ENCODE measurements at regions not wholly inside any gene's neighbourhood (a gene's known extent, or its start where the extent isn't known, plus 50 kb on each side); places are given as distances from the start of the nearest gene placed in this dataset.
"Not testable (repeated sequence)": the region's sequence is repeated elsewhere in the genome, so short reads cannot be mapped to it uniquely, and the experiment has no call there.

DNA sequence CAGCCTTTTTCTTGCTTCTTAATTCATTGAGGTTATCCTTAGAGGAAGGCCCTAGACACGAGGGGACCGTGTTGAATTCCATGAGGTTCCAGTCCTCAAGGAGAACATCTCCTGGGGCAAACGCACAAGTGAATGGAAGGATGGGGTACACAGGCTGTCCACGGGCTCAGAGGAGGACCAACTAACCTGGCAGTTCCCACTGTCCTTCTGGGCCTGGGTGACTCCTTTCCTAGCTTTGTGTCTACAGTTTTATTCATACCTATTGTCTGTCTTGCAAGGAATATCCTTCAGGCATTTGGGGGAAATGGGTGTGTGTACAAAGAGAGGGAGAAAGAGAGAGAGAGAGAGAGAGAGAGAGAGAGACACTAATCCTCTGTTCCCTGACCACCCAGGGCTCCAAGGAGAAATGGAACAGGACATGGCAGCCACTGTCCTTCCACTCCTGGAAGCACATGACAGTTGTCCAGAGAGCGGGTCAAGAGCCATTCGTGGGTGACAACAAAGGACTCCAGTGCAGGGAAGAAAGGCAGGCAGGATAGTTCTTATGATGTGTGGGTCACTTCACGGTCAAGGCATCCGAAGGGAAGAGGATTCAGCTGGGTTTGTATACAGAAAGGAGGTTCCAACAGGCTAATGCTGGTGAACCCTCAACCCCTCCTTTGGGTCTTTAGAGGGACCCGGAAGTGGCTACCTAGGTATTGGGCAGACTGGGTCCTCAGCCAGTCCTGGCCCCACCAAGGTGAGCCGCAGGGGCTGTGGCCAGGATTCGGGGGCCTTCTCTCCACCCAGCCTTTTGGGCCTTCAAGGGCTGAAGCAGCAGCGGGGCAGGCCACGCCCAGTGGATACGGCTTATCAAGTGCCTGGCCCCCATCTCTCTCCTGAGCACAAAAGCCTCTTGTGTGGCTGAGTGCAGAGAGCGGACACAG lies 150.6 kb downstream of the MYCN start:
- DNase-seq: no peak

GRCh38 chr2:16089491-16089890 lies 149.1 kb downstream of the MYCN start:
- not testable (repeated sequence) for DNase-seq

DNA sequence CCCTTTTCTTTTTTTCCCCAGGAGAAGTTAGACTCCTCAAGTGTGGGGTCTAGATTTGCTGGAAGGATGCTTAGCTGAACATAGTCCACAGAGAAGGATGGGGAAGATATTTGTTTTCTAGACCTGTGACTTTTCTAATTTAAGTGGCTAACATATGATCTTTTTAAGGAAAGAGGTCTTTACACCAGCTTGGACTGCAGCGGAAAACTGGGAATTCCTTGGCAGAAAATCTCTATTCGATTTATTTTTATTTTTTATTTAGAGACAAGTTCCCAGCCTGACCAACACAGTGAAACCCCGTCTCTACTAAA lies 148.4 kb downstream of the MYCN start:
- no peak for DNase-seq

DNA sequence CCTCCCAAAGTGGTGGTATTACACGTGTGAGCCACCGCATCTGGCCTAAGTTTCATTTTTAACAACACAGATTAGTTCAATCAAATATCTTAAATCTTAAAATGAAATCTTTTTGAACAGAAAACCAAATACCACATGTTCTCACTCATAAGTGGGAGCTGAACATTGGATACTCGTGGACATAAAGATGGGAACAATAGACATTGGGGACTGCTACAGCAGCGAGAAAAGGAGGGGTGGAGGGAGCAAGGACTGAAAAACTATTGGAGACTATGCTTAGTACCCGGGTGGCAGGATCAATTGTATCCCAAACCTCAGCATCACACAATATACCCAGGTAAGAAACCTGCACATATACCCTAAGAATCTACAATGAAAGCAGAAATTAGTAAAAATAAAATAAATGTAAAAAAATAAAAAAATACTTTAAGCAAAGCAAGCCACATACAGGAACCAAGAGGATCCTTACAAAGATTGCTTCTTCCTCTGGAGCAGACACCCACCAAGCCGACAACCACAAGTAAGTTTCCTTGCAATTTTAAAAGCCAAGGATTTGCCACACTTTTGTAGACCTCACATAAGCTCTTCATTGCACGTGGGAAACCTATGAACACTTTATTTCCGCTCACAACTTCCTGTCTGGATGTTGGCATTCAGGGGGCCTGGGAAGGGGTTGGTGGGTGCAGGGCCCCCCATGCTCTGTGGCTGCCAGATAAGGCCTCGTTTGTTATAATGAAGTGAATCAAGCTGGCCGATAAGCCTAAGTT lies 147.9 kb downstream of the MYCN start:
- DNase-seq: no peak

- not testable (repeated sequence) for DNase-seq
Measured at GRCh38 chr2:16086136-16086535, 145.8 kb downstream of the MYCN start.

- no peak for DNase-seq
Measured at GRCh38 chr2:16085073-16085472, 144.7 kb downstream of the MYCN start.

DNA sequence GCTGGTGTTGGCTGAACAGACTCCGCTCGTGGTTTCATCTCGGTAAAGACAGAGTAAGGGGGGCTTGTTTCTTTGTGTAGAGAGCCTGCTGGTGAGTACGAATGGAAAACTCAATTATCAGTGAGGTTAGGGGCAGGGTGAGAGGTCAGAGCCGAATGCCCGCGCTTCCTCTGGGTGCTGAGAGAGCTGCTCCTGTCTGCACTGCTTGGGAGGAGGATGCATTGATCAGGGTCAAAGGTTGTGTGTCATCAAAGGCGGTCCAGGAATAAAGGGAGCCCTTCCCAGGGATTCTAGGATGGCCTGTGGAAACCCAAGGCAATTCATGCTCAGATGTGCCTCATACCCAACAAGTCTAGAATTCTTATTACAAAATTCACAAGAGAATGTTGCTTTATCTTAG lies 143.9 kb downstream of the MYCN start:
- no peak for DNase-seq

GRCh38 chr2:16082276-16082675 lies 141.9 kb downstream of the MYCN start:
- DNase-seq: no peak

DNA sequence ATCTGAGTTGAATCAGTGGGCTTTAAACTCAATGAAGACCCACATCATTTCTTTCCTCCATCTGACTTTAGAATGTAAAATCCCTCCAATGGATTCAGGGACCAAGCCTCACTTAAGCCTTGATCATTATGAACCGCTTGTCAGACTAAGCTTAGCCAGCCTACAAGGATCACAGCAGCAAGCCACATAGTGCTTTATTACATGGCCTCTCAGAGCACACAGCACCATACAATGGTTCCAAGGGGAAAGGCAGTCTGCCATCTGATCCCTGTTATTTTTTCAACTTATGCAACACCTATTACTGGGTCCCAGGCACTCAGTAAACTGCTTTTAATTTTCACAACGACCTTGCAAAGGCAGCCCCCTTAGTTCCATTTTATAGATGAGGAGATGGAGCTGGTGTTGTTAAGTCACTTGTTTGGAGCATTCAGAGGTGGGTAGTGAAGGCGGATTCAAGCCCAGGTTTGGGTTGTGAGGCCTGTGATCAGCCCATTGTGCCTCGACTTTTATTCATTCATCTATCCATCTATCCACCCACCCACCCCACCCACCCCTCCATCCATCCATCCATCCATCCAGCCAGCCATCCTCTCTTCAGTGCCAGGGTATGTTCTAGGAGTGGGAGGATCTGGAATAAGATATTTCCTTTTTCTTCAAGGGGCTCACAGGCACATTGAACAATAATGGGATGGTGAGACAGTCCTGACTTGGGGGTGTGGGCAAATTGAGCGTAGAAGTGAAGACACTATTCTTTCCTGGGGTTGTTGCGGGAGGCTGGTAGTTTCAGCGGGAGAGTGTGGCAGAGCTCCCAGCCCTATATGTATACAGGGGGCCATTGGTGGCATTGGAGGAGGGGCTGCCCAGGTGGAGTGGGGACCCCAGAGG lies 141.2 kb downstream of the MYCN start:
- DNase-seq: no peak

GRCh38 chr2:16080516-16080915 lies 140.2 kb downstream of the MYCN start:
- DNase-seq: no peak

GRCh38 chr2:16080071-16080470 lies 139.7 kb downstream of the MYCN start:
- no peak for DNase-seq

- no peak for DNase-seq
Measured at GRCh38 chr2:16079637-16080036, 139.3 kb downstream of the MYCN start.

DNA sequence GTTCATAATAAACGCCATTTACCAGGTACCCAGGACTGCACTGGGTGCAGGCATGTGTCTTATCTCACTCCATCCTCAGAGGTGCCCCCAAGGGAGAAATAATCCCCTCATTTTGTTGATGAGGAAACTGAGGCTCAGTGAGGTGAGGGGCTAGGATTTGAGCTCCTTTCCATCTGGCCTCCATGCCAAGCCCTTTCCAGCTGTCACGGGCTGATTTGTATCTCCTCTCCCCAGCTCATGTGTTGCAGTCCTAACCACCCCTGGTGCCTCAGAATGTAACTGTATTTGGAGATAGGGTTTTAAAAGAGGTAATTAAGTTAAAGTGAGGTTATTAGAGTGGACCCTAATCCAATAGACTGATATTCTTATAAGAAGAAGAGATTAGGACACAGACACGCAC lies 137.3 kb downstream of the MYCN start:
- DNase-seq: no peak

DNA sequence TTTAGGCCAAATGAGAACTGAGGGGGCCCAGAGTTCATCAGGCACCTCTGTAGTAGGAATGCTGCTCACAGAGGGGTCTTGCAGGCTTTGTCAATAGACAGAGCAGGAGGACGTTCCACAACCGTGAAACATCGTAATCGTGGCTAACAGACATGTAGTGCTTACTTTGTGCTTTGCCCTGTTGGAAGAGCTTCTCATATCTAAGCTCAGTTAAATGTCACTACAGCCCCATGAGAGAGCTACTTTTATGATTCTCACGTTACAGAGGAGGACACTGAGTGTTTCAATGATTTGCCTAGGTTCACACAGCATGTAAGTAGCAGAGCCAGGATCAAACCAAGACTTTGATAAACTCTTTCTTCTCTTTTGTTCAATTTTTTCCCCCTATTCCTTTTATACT lies 136.6 kb downstream of the MYCN start:
- no peak for DNase-seq

DNA sequence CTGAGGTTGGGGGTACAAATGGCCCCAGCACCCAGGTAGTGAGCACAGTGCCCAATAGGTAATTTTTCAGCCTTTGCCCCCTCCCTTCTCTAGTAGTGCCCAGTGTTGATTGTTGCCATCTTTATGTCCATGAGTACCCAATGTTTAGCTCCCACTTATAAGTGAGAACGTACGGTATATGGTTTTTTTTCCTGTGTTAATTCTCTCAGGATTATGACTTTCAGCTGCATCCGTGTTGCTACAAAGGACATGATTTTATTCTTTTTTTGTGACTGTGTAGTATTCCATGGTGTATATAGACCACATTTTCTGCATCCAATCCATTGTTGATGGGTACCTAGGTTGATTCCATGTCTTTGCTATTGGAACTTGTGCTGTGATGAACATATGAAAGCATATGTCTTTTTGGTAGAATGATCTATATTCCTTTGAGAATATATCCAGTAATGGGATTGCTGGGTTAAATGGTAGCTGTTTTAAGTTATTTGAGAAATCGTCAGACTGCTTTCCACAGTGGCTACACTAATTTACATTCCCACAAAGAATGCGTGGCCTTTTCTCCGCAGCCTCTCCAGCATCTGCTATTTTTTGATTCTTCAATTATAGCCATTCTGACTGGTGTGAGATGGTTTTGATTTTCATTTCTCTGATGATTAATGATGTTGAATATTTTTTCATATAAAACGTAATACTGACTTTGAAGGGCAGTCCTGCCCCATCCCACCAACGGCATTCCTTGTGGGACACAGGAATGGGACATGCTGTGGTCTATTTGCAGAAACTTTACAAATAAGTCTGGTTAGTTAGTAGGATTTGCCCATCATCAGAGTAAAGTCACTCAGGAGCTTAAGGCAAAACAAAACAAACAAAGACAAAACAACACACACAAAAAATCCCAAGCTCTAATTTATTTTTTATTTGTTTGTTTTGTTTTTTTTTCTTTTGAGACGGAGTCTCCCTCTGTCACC lies 135.0 kb downstream of the MYCN start:
- no peak for DNase-seq

- DNase-seq: no peak
Measured at GRCh38 chr2:16073921-16074425, 133.6 kb downstream of the MYCN start.

GRCh38 chr2:16073471-16073870 lies 133.1 kb downstream of the MYCN start:
- DNase-seq: no peak

GRCh38 chr2:16072638-16073290 lies 132.4 kb downstream of the MYCN start:
- DNase-seq: no peak

GRCh38 chr2:16071865-16072637 lies 131.7 kb downstream of the MYCN start:
- DNase-seq: no peak
